H1 (cell line): ENCODE measurements at regions not wholly inside any gene's neighbourhood (a gene's known extent, or its start where the extent isn't known, plus 50 kb on each side); places are given as distances from the start of the nearest gene placed in this dataset.
A peak's percentile ranks its signal among the peaks of the same experiment; 100 is the strongest.

ENCODE experiments used
- CTCF ChIA-PET: fragments of 300-600 bp; sonication (Branson Sonifier 250); formaldehyde crosslinking; loops from one replicate; lab custom pipeline; 2021; ENCODE audit not compliant: partially characterized antibody; lab: Charles Lee
- POLR2A ChIA-PET: fragments of 300-600 bp; sonication (Branson Sonifier 250); formaldehyde crosslinking; loops from one replicate; lab custom pipeline; 2021; ENCODE audit warnings: inconsistent platforms; ENCODE audit not compliant: partially characterized antibody; lab: Charles Lee
- DNase-seq, 2 experiments: peaks; one replicate each; pipeline versions ENCODE4 v3.0.0 to v3.0.0-alpha.2; 2010 to 2022; ENCODE audit warnings: low spot score in 2 of 2, low read depth in 1 of 2, mixed read lengths in 1 of 2
- FAIRE-seq: peaks from 2 replicates; lab custom pipeline; 2011; peaks lifted over from hg19 to GRCh38; lab: Jason Lieb, UNC
- H2AFZ ChIP-seq: 2 replicates; pipeline ENCODE4 v1.8.1; 2012; ENCODE audit warnings: low read length, inconsistent platforms
- H2AK5ac ChIP-seq: 2 replicates; pipeline ENCODE4 v1.6.1; 2013; ENCODE audit warnings: low read depth, low read length
- H2BK120ac ChIP-seq: replicated peaks from 2 replicates; pipeline ENCODE3; 2013; ENCODE audit warnings: low read depth, low read length, inconsistent platforms
- H2BK12ac ChIP-seq: 2 replicates; pipeline ENCODE4 v1.6.1; 2013; ENCODE audit warnings: low read depth, low read length
- H2BK15ac ChIP-seq: 2 replicates; pipeline ENCODE4 v1.6.1; 2013; ENCODE audit warnings: low read length
- H2BK20ac ChIP-seq: 2 replicates; pipeline ENCODE4 v1.6.1; 2013; ENCODE audit warnings: low read length
- H2BK5ac ChIP-seq: 2 replicates; pipeline ENCODE4 v1.6.1; 2013; ENCODE audit warnings: low read depth, low read length
- H3K14ac ChIP-seq: 2 replicates; pipeline ENCODE4 v1.6.1; 2013; ENCODE audit warnings: inconsistent platforms; ENCODE audit not compliant: insufficient read length
- H3K18ac ChIP-seq: 2 replicates; pipeline ENCODE4 v1.6.1; 2013; ENCODE audit warnings: low read length; ENCODE audit errors: extremely low read depth
- H3K23ac ChIP-seq: 2 replicates; pipeline ENCODE4 v1.6.1; 2013; ENCODE audit warnings: inconsistent platforms; ENCODE audit not compliant: insufficient read length
- H3K23me2 ChIP-seq: 2 replicates; pipeline ENCODE4 v1.6.1; 2013; ENCODE audit warnings: low read depth, low read length
- H3K27ac ChIP-seq: 2 replicates; pipeline ENCODE4 v1.6.1; 2011; ENCODE audit warnings: low read depth, low read length, inconsistent platforms
- H3K27me3 ChIP-seq, 4 experiments: replicated peaks in 1 of 4; 1 replicate in 1 of 4; 2 replicates in 3 of 4; pipeline versions ENCODE4 v1.6.1 to v1.8.1; 2011 to 2013; ENCODE audit warnings: low read length in 3 of 4, mild to moderate bottlenecking in 3 of 4, inconsistent platforms in 2 of 4, mixed read lengths in 2 of 4, moderate library complexity in 1 of 4; ENCODE audit not compliant: control insufficient read depth in 3 of 4, insufficient read depth in 3 of 4; ENCODE audit errors: extremely low read depth in 1 of 4
- H3K36me3 ChIP-seq, 4 experiments: 2 replicates each; pipeline versions ENCODE4 v1.6.1 to v1.8.1; 2011 to 2013; ENCODE audit warnings: mild to moderate bottlenecking in 4 of 4, low read length in 3 of 4, moderate library complexity in 2 of 4, control low read depth in 1 of 4, inconsistent platforms in 1 of 4; ENCODE audit not compliant: insufficient read depth in 4 of 4, control insufficient read depth in 2 of 4
- H3K4ac ChIP-seq: replicated peaks from 2 replicates; pipeline ENCODE3; 2013; ENCODE audit warnings: low read length, low read depth, mixed read lengths, inconsistent platforms; ENCODE audit not compliant: insufficient read length
- H3K4me1 ChIP-seq, 4 experiments: replicated peaks in 1 of 4; 1 replicate in 1 of 4; 2 replicates in 3 of 4; pipeline versions ENCODE4 v1.6.1 to v1.8.1; 2011 to 2013; ENCODE audit warnings: low read length in 3 of 4, inconsistent platforms in 2 of 4, mixed read lengths in 1 of 4; ENCODE audit not compliant: insufficient read depth in 4 of 4, control insufficient read depth in 3 of 4
- H3K4me2 ChIP-seq, 2 experiments: 2 replicates each; pipeline versions ENCODE4 v1.6.1 to v1.8.1; 2011 to 2013; ENCODE audit warnings: low read depth in 2 of 2, low read length in 2 of 2, control low read depth in 1 of 2, inconsistent platforms in 1 of 2, mild to moderate bottlenecking in 1 of 2; ENCODE audit not compliant: insufficient read depth in 1 of 2
- H3K4me3 ChIP-seq, 4 experiments: fragments of 200-600, 300-600 bp in 1 of 4; sonication (generic), shearing (Covaris generic), sonication (Bioruptor Twin) in 1 of 4; 2 replicates each; pipeline versions ENCODE4 v1.5.1 to v1.8.1; 2011 to 2016; ENCODE audit warnings: low read length in 4 of 4, low read depth in 3 of 4, control low read depth in 2 of 4, inconsistent platforms in 2 of 4, mild to moderate bottlenecking in 2 of 4, mixed read lengths in 1 of 4, moderate library complexity in 1 of 4; ENCODE audit not compliant: insufficient read depth in 2 of 4; ENCODE audit errors: extremely low read depth in 1 of 4
- H3K56ac ChIP-seq: replicated peaks from 2 replicates; pipeline ENCODE3; 2013; ENCODE audit warnings: low read depth, mild to moderate bottlenecking, mixed read lengths, low read length, inconsistent platforms; ENCODE audit not compliant: insufficient read length
- H3K79me1 ChIP-seq: 2 replicates; pipeline ENCODE4 v1.6.1; 2013; ENCODE audit warnings: low read depth, low read length, control low read depth
- H3K79me2 ChIP-seq, 2 experiments: 2 replicates each; pipeline versions ENCODE4 v1.6.1 to v1.8.1; 2012 to 2013; ENCODE audit warnings: low read length in 2 of 2, mild to moderate bottlenecking in 2 of 2, inconsistent platforms in 1 of 2; ENCODE audit not compliant: insufficient read depth in 2 of 2, control insufficient read depth in 1 of 2
- H3K9ac ChIP-seq, 4 experiments: replicated peaks in 1 of 4; 1 replicate in 1 of 4; 2 replicates in 3 of 4; pipeline versions ENCODE4 v1.6.1 to v1.8.1; 2011 to 2013; ENCODE audit warnings: low read depth in 3 of 4, low read length in 3 of 4, control low read depth in 2 of 4, mild to moderate bottlenecking in 2 of 4, moderate library complexity in 2 of 4, inconsistent platforms in 1 of 4; ENCODE audit errors: extremely low read depth in 1 of 4
- H3K9me3 ChIP-seq, 2 experiments: 2 replicates each; pipeline versions ENCODE4 v1.6.1 to v1.8.1; 2012 to 2013; ENCODE audit warnings: mild to moderate bottlenecking in 2 of 2, moderate library complexity in 2 of 2, control low read depth in 1 of 2, inconsistent platforms in 1 of 2, low read depth in 1 of 2, low read length in 1 of 2, mixed read lengths in 1 of 2; ENCODE audit not compliant: insufficient read depth in 2 of 2
- H4K20me1 ChIP-seq, 2 experiments: replicated peaks in 1 of 2; 2 replicates each; pipeline versions ENCODE3 to v1.8.1; 2011 to 2013; ENCODE audit warnings: inconsistent platforms in 2 of 2, low read length in 2 of 2, mild to moderate bottlenecking in 1 of 2; ENCODE audit not compliant: insufficient read depth in 2 of 2, control insufficient read depth in 1 of 2
- H4K5ac ChIP-seq: 2 replicates; pipeline ENCODE4 v1.6.1; 2013; ENCODE audit warnings: low read length, low read depth, mixed read lengths, inconsistent platforms; ENCODE audit not compliant: insufficient read length
- H4K8ac ChIP-seq: 2 replicates; pipeline ENCODE4 v1.8.0; 2013; ENCODE audit warnings: mild to moderate bottlenecking, moderate library complexity, low read length, inconsistent platforms; ENCODE audit not compliant: insufficient read depth; ENCODE audit errors: extremely low read depth
- H4K91ac ChIP-seq: replicated peaks from 2 replicates; pipeline ENCODE3; 2013; ENCODE audit warnings: low read length, mixed read lengths, inconsistent platforms; ENCODE audit not compliant: insufficient read length
- HDAC2 ChIP-seq, 2 experiments: fragments of 300-600 bp in 1 of 2; sonication (generic) in 1 of 2; IDR thresholded peaks; 2 replicates each; pipeline ENCODE4 v1.6.1; 2011 to 2012; ENCODE audit warnings: low read depth in 2 of 2, low read length in 2 of 2, mild to moderate bottlenecking in 2 of 2, moderate library complexity in 2 of 2, borderline replicate concordance in 1 of 2, inconsistent platforms in 1 of 2
- SIX5 ChIP-seq: IDR thresholded peaks from 2 replicates; pipeline ENCODE4 v1.6.1; 2011; ENCODE audit warnings: mild to moderate bottlenecking, low read depth, low read length
- WGBS, 2 experiments: shearing (Covaris generic) in 1 of 2; methylation state at CpG; one replicate each; pipeline versions ENCODE4 v1.1.6 to v1.1.7; 2013 to 2015; ENCODE audit warnings: low lambda C conversion rate in 2 of 2, mixed read lengths in 2 of 2, inconsistent platforms in 1 of 2, low coverage in 1 of 2, missing lambda C conversion rate in 1 of 2; ENCODE audit not compliant: insufficient replicate concordance in 2 of 2, insufficient coverage in 1 of 2, insufficient read length in 1 of 2; ENCODE audit errors: extremely low coverage in 1 of 2, missing lambda C conversion rate in 1 of 2; 5-methylcytosine and 5-hydroxymethylcytosine counted together

GRCh38 chr22:22714600-22715335 lies 70.4 kb downstream of the GGTLC2 start:
- H3K4me1 ChIP-seq, result no peaks in the 10 kb centered on the region
- H3K56ac ChIP-seq, result no peak overlapping the region
- no peak overlapping the region for H2BK5ac ChIP-seq
- no peak overlapping the region for H3K18ac ChIP-seq
- H3K14ac ChIP-seq, result no peak overlapping the region
- H3K9ac ChIP-seq, result no peak overlapping the region
- no peaks in the 10 kb centered on the region for H4K20me1 ChIP-seq
- no peak overlapping the region for H2BK20ac ChIP-seq
- CTCF ChIA-PET, result interaction anchor here (1.5 kb wide), 1 partner anchor 245 kb away, joined by 3 read pairs; no protein-coding TSS in a partner anchor
- peaks cover 15 to 64% of the 10 kb centered on the region in 2 experiments; a peak in 3 of 4 replicates for H3K9me3 ChIP-seq
- no peak overlapping the region for H3K4ac ChIP-seq
- no peak overlapping the region for H2AFZ ChIP-seq
- 79% methylated on average over 7 of the region's 7 CpGs; no CpG with 5 or more reads in 1 of the 2 experiments for WGBS, 2 experiments
- H3K27me3 ChIP-seq, result peaks cover 8 to 44% (median 29%) of the 10 kb centered on the region in 4 experiments
- H2BK15ac ChIP-seq, result no peak overlapping the region
- H4K8ac ChIP-seq, result no peak overlapping the region
- no peak overlapping the region for H3K4me2 ChIP-seq
- no peaks in the 10 kb centered on the region for H3K23me2 ChIP-seq
- H2BK12ac ChIP-seq, result no peak overlapping the region
- no peak overlapping the region for H4K5ac ChIP-seq
- no peak for FAIRE-seq
- POLR2A ChIA-PET, result no interaction called here
- H3K79me2 ChIP-seq, result no peaks in the 10 kb centered on the region
- H2BK120ac ChIP-seq, result no peak overlapping the region
- H3K27ac ChIP-seq, result no peak overlapping the region
- H4K91ac ChIP-seq, result no peak overlapping the region
- no peak overlapping the region for H2AK5ac ChIP-seq
- peak in 1 of 2 experiments; percentile 7 for DNase-seq
- H3K23ac ChIP-seq, result no peak overlapping the region
- no peaks in the 10 kb centered on the region for H3K36me3 ChIP-seq
- no peaks in the 10 kb centered on the region for H3K79me1 ChIP-seq
- no peak overlapping the region for H3K4me3 ChIP-seq
- TF ChIP-seq SIX5 (no peak), HDAC2 (IDR thresholded peaks at IDR 0.05; ENCODE audit: borderline replicate concordance in 1 of 2, low read depth in 2 of 2, low read length in 2 of 2) (no peak)
